ENCODE measurements at regions not wholly inside any gene's neighbourhood (a gene's known extent, or its start where the extent isn't known, plus 50 kb on each side); places are given as distances from the start of the nearest gene placed in this dataset.

GRCh38 chr7:66505009-66505408 lies 123.7 kb upstream of the KCTD7 start:
- Histone ChIP-seq H3K14ac (replicated peaks; ENCODE audit: low read depth, low read length) (no peak overlapping the region), H3K9ac (ENCODE audit: low read depth, low read length) (no peak overlapping the region), H4K5ac (ENCODE audit: low read depth, low read length) (no peak overlapping the region), H3K4me3 (ENCODE audit: insufficient read depth, low read depth, low read length) (no peak overlapping the region), H3K79me1 (ENCODE audit: low read depth in 1 of 2, low read length in 2 of 2) (no peaks in the 10 kb centered on the region), H2BK15ac (ENCODE audit: low read depth, low read length) (no peak overlapping the region), H3K27ac (ENCODE audit: insufficient read depth, low read length) (no peak overlapping the region), H3K4me2 (ENCODE audit: low read depth, low read length) (no peak overlapping the region), H4K8ac (ENCODE audit: low read depth in 2 of 2, low read length in 2 of 2) (no peak overlapping the region), H3K4ac (ENCODE audit: low read depth, low read length) (no peak overlapping the region), H3K36me3 (ENCODE audit: control insufficient read depth, insufficient read depth, low read length) (no peaks in the 10 kb centered on the region), H3K9me1 (ENCODE audit: insufficient read depth, low read length) (no peaks in the 10 kb centered on the region), H4K91ac (ENCODE audit: insufficient read depth, low read depth, low read length) (no peak overlapping the region), H2AFZ (replicated peaks; ENCODE audit: low read length, poor library complexity) (no peak overlapping the region), H3K4me1 (ENCODE audit: control insufficient read depth, insufficient read depth, low read length) (peaks cover 2% of the 10 kb centered on the region; the same call in 1 of the 2 replicates), H3K56ac (ENCODE audit: extremely low read depth, insufficient read depth, low read length) (no peak overlapping the region), H3K27me3 (ENCODE audit: control insufficient read depth, insufficient read depth, low read length) (peaks cover 2% of the 10 kb centered on the region; the same call in 1 of the 2 replicates), H3K9me3 (ENCODE audit: control insufficient read depth, insufficient read depth, low read length) (peaks cover 5% of the 10 kb centered on the region; the same call in 1 of the 2 replicates), H2BK20ac (ENCODE audit: low read depth, low read length) (no peak overlapping the region), H2BK120ac (ENCODE audit: low read depth, low read length) (no peak overlapping the region), H3K23ac (ENCODE audit: low read depth, low read length) (no peak overlapping the region), H2AK9ac (replicated peaks; ENCODE audit: low read depth, low read length, poor library complexity) (peak overlapping the region; percentile 65), H4K20me1 (ENCODE audit: insufficient read depth, low read length) (no peaks in the 10 kb centered on the region), H3K18ac (ENCODE audit: low read depth, low read length) (no peak overlapping the region), H2BK5ac (ENCODE audit: low read depth, low read length, poor library complexity, severe bottlenecking) (no peak overlapping the region), H2AK5ac (ENCODE audit: low read depth, low read length) (no peak overlapping the region)
- ATAC-seq (ENCODE audit: low read depth), result no peak
- DNase-seq, result no peak
- TF ChIP-seq ELK1 (IDR thresholded peaks at IDR 0.05; ENCODE audit: borderline replicate concordance, low read depth, low read length) (no peak), USF2 (IDR thresholded peaks at IDR 0.05; ENCODE audit: low read depth, low read length) (no peak), RFX5 (IDR thresholded peaks at IDR 0.05; ENCODE audit: low read depth, low read length) (no peak), FOS (IDR thresholded peaks at IDR 0.05; ENCODE audit: low read depth, low read length) (no peak), BHLHE40 (IDR thresholded peaks at IDR 0.05; ENCODE audit: low read depth, low read length) (no peak), CEBPB (IDR thresholded peaks at IDR 0.05; ENCODE audit: low read depth, low read length) (no peak), RAD21 (IDR thresholded peaks at IDR 0.05; ENCODE audit: low read length) (no peak), MAZ (IDR thresholded peaks at IDR 0.05; ENCODE audit: borderline replicate concordance, low read depth, low read length) (no peak), MAFK (IDR thresholded peaks at IDR 0.05; ENCODE audit: low read depth, low read length) (no peak), SMC3 (IDR thresholded peaks at IDR 0.05; ENCODE audit: low read depth, low read length) (no peak), MXI1 (IDR thresholded peaks at IDR 0.05; ENCODE audit: borderline replicate concordance, low read depth, low read length) (no peak), POLR2A (IDR thresholded peaks at IDR 0.05; ENCODE audit: low read depth, low read length) (no peak), RCOR1 (IDR thresholded peaks at IDR 0.05; ENCODE audit: insufficient replicate concordance, low read length) (no peak), CTCF (conservative IDR thresholded peaks at IDR 0.05; ENCODE audit: low read depth, low read length) (no peak)
- WGBS, 2 experiments (ENCODE audit: extremely low coverage in 2 of 2, insufficient read length in 1 of 2), result 95% methylated on average over 13 of the region's 30 CpGs; no CpG with 5 or more reads in 1 of the 2 experiments
- BruUV-seq (replicated peaks), result no TSS peak
- POLR2A ChIA-PET (ENCODE audit: unreplicated experiment), result no interaction called here
- CTCF ChIA-PET, result no interaction called here
- dilution Hi-C loops (cut with HindIII; ENCODE audit: low sequenced_read_pairs, unreplicated experiment) (no loop called here), in situ Hi-C loops (cut with MboI; ENCODE audit: low sequenced_read_pairs) (no loop called here), intact Hi-C loops (cut with micrococcal nuclease) (loop anchor here (10.0 kb wide), 1 partner anchor 360 kb away; no protein-coding TSS in a partner anchor)
